BJ (cell line): ENCODE measurements at regions not wholly inside any gene's neighbourhood (a gene's known extent, or its start where the extent isn't known, plus 50 kb on each side); places are given as distances from the start of the nearest gene placed in this dataset.

Experiments used
- CTCF ChIA-PET: fragments of 350-600 bp; formaldehyde crosslinking; extraction: SDS; loops from one replicate; lab custom pipeline; 2021; ENCODE audit warnings: antibody characterized with exemption, inconsistent platforms; lab: Yijun Ruan, JAX
- POLR2A ChIA-PET: fragments of 300-600 bp; sonication (Branson Sonifier 250); formaldehyde crosslinking; extraction: SDS; loops from one replicate; lab custom pipeline; 2021; ENCODE audit warnings: antibody characterized with exemption; lab: Charles Lee
- DNase-seq: peaks from one replicate; pipeline ENCODE4 v3.0.0-alpha.2; 2011; ENCODE audit warnings: low read depth
- H3K27me3 ChIP-seq: 2 replicates; pipeline ENCODE4 v1.6.0; 2011; ENCODE audit warnings: low read length; ENCODE audit not compliant: control insufficient read depth, insufficient read depth
- H3K36me3 ChIP-seq: 2 replicates; pipeline ENCODE4 v1.5.1; 2011; ENCODE audit warnings: low read length; ENCODE audit not compliant: control insufficient read depth, insufficient read depth
- H3K4me3 ChIP-seq: 2 replicates; pipeline ENCODE4 v1.5.1; 2011; ENCODE audit warnings: low read depth, mild to moderate bottlenecking, control low read depth, low read length
- TF ChIP-seq, protein P1 (sequence below): IDR thresholded peaks from 2 replicates; pipeline ENCODE4 v1.5.1; 2011; ENCODE audit warnings: low read depth, mild to moderate bottlenecking, control low read depth, inconsistent platforms, low read length, moderate library complexity; ENCODE audit not compliant: insufficient read depth

DNA sequence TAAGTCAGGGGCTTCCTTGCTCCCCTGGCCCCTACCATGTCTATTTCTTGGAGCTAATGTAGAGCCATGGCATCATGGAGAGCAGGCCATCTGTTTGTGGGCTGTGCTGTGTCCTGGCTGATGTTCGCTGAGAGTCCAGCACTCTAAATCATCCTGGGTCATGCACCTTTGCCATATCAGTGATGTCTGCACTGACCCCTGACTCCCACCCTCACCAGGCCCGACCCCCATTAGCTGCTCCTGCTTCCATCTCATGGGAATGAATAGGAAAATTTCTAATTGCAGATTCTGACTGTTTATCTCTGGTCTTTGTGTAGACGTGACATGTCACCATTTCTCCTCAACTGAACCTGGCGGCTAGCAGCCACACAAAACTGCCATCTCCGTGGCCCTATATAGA lies 236.9 kb downstream of the NSG2 start:
- CTCF ChIA-PET: interaction anchor here (1.2 kb wide), 1 partner anchor 32 kb away, joined by 3 read pairs; no protein-coding TSS in a partner anchor
- POLR2A ChIA-PET: no interaction called here
- H3K36me3 ChIP-seq: no peaks in the 10 kb centered on the region

DNA sequence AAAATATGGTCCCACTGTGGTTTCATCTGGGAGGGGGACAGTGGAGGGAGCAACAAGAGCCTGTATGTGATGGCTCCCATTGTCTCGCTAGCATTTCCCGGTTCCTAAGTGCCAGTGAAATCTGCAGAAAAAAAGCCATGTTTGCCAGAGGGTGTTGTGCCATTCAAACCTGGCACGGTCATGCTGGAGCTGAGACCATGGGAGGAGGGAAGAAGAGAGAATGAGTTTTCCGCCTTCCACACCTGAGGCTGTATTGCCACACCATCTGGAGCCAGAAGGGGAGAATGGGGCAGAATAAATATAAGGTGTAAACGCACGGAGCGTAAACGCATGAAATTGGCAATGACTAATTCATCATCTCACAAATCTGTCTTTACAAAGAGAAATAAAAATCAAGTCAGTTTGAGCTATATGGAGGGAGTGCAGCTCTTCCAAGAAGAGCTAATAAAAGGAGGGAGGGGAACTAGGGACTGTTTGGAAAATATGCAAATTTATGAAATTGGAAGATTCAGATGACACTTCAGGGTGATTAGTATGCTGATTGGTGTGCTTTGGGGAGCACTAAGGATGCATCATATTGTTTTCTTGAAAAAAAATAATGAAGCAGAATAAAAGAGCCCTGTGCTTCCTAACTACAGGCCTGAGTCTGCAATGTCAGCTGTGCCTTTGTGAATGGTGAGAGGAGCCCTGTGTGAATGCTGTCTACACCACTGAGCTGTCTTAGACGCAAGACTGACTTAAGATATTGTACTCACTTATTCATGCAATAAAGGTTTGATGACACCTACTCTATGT lies 237.9 kb downstream of the NSG2 start:
- TF ChIP-seq, protein P1, sequence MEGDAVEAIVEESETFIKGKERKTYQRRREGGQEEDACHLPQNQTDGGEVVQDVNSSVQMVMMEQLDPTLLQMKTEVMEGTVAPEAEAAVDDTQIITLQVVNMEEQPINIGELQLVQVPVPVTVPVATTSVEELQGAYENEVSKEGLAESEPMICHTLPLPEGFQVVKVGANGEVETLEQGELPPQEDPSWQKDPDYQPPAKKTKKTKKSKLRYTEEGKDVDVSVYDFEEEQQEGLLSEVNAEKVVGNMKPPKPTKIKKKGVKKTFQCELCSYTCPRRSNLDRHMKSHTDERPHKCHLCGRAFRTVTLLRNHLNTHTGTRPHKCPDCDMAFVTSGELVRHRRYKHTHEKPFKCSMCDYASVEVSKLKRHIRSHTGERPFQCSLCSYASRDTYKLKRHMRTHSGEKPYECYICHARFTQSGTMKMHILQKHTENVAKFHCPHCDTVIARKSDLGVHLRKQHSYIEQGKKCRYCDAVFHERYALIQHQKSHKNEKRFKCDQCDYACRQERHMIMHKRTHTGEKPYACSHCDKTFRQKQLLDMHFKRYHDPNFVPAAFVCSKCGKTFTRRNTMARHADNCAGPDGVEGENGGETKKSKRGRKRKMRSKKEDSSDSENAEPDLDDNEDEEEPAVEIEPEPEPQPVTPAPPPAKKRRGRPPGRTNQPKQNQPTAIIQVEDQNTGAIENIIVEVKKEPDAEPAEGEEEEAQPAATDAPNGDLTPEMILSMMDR: no peak
- ChIA-PET POLR2A (no interaction called here), CTCF (interaction anchor here (1.2 kb wide), 1 partner anchor 199 kb away, joined by 4 read pairs; no protein-coding TSS in a partner anchor)
- no peak for DNase-seq
- H3K4me3 ChIP-seq: no peak overlapping the region
- H3K27me3 ChIP-seq: no peaks in the 10 kb centered on the region
- no peaks in the 10 kb centered on the region for H3K36me3 ChIP-seq

More for the DNA sequence above, 236.9 kb downstream of the NSG2 start:
- DNase-seq: no peak
- Histone ChIP-seq H3K27me3 (no peaks in the 10 kb centered on the region), H3K4me3 (no peak overlapping the region)
- TF ChIP-seq, protein P1: no peak

DNA sequence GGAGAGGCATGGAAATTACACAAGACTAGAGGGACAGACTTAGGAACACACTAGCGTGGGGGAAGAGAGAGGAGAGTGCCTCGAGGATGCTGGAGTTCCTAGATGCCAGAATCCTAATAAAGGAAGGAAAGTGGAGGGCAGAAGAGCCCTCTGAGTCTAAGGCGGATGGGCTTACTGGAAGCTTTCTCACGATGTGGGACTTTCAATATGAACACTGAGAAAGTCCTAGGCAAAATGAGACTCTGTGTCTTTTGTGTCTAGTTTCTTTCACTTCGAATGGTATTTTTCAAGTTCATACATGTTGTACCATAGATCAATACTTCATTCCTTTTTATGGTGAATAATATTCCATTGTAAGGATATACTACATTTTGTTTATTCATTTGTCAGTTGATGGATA lies 239.4 kb downstream of the NSG2 start:
- no peak for DNase-seq

DNA sequence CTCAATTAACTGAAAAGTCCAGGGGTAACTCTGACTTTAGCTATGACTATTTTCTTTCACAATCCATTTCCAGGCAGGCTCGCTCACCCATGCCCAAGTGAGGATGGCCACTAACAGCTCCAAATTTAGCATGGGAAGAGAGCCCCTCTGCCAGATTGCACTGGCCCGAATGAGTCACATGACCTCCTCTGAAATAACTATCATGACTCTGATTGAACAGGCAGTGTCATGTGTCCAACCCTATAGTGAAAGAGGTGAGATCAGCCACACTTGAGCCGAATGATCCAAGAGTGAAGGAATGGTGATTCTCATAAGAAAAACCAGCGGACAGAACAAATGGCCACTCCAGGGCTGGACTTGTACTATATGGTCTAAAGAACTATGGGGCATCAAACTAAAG lies 242.3 kb downstream of the NSG2 start:
- TF ChIP-seq, protein P1: no peak
- POLR2A ChIA-PET: no interaction called here
- no peak for DNase-seq
- Histone ChIP-seq H3K27me3 (no peaks in the 10 kb centered on the region), H3K36me3 (no peaks in the 10 kb centered on the region), H3K4me3 (no peak overlapping the region)
- CTCF ChIA-PET: no interaction called here

More for the DNA sequence above, 239.4 kb downstream of the NSG2 start:
- TF ChIP-seq, protein P1: no peak
- ChIA-PET CTCF (interaction anchor here (0.6 to 1.2 kb wide), 2 partner anchors 201 to 1126 kb away, joined by 4 read pairs; no protein-coding TSS in a partner anchor), POLR2A (no interaction called here)
- Histone ChIP-seq H3K36me3 (no peaks in the 10 kb centered on the region), H3K4me3 (no peak overlapping the region), H3K27me3 (no peaks in the 10 kb centered on the region)

DNA sequence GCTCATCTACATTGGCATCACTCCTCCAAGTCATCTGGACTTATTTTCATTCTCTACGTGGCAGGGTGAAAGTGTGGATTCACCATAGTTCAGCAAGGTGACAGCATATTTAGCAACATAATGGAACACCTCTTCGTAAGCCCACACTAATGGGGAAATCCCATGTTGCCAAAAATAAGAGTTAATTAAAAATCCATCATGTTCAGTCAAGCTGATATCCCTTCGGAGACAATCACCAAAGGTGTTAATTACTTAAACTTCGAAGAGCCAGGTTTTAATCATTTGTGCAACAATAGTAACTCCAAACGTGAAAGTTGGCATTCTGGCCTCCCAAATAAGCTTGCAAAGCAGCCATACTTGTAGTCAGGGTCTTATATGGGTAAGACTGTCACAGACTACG lies 242.9 kb downstream of the NSG2 start:
- Histone ChIP-seq H3K27me3 (no peaks in the 10 kb centered on the region), H3K36me3 (no peaks in the 10 kb centered on the region), H3K4me3 (no peak overlapping the region)
- CTCF ChIA-PET: no interaction called here
- TF ChIP-seq, protein P1: no peak
- no peak for DNase-seq
- POLR2A ChIA-PET: no interaction called here
